Caco-2 (cell line): ENCODE measurements at regions not wholly inside any gene's neighbourhood (a gene's known extent, or its start where the extent isn't known, plus 50 kb on each side); places are given as distances from the start of the nearest gene placed in this dataset.
A peak's percentile ranks its signal among the peaks of the same experiment; 100 is the strongest.

ENCODE experiments used
- BruUV-seq: library from RNA; stranded (reverse); fragments of 400-500 nt; replicated peaks from 2 replicates; lab custom pipeline; 2021; lab: Mats Ljungman, UMichigan
- CTCF ChIA-PET: fragments of 300-600 bp; sonication (Branson Sonifier 250); formaldehyde crosslinking; loops from one replicate; lab custom pipeline; 2022; ENCODE audit warnings: antibody characterized with exemption; lab: Charles Lee
- POLR2A ChIA-PET: fragments of 300-600 bp; sonication (Branson Sonifier 250); formaldehyde crosslinking; loops from one replicate; lab custom pipeline; 2022; ENCODE audit warnings: antibody characterized with exemption; lab: Charles Lee
- DNase-seq, 2 experiments: peaks; one replicate each; pipeline versions ENCODE4 v3.0.0 to v3.0.0-alpha.2; 2020 to 2022
- H3K27me3 ChIP-seq: replicated peaks from 2 replicates; pipeline ENCODE4 v1.6.0; 2011; ENCODE audit warnings: low read length; ENCODE audit not compliant: control insufficient read depth, insufficient read depth
- H3K36me3 ChIP-seq: 2 replicates; pipeline ENCODE4 v1.5.1; 2011; ENCODE audit warnings: low read length; ENCODE audit not compliant: control insufficient read depth, insufficient read depth
- H3K4me1 ChIP-seq: fragments of 250-450 bp; sonication (Bioruptor Pico); 2 replicates; pipeline ENCODE4 v1.5.1; 2020; ENCODE audit warnings: mild to moderate bottlenecking
- H3K4me3 ChIP-seq: 2 replicates; pipeline ENCODE4 v1.5.1; 2011; ENCODE audit warnings: low read depth, mild to moderate bottlenecking, control low read depth, low read length
- H3K9me3 ChIP-seq: fragments of 250-450 bp; sonication (Bioruptor Pico); 2 replicates; pipeline ENCODE4 v1.5.1; 2020; ENCODE audit warnings: mild to moderate bottlenecking, moderate library complexity
- H3K27ac Mint-ChIP-seq: one replicate; pipeline ENCODE4 v1.8.0; 2022; ENCODE audit warnings: mixed read lengths; ENCODE audit not compliant: unreplicated experiment
- H3K27me3 Mint-ChIP-seq: one replicate; pipeline ENCODE4 v1.8.0; 2022; ENCODE audit warnings: mixed read lengths; ENCODE audit not compliant: insufficient read depth, unreplicated experiment
- H3K36me3 Mint-ChIP-seq: one replicate; pipeline ENCODE4 v1.8.0; 2022; ENCODE audit warnings: mild to moderate bottlenecking, mixed read lengths; ENCODE audit not compliant: insufficient read depth, unreplicated experiment
- H3K4me1 Mint-ChIP-seq: one replicate; pipeline ENCODE4 v1.8.0; 2022; ENCODE audit warnings: low read depth, mixed read lengths; ENCODE audit not compliant: unreplicated experiment
- H3K4me3 Mint-ChIP-seq: one replicate; pipeline ENCODE4 v1.8.0; 2022; ENCODE audit warnings: mild to moderate bottlenecking, moderate library complexity, mixed read lengths; ENCODE audit not compliant: unreplicated experiment
- H3K9me3 Mint-ChIP-seq: one replicate; pipeline ENCODE4 v1.8.0; 2022; ENCODE audit warnings: mixed read lengths; ENCODE audit not compliant: unreplicated experiment
- intact Hi-C: fragments of 100-400 bp; cut with micrococcal nuclease; formaldehyde crosslinking; loops from one replicate; pipeline ENCODE4 v1.10.0; 2022; ENCODE audit not compliant: unreplicated experiment
- TF ChIP-seq, protein P1 (sequence below), 2 experiments: fragments of 200-600 bp in 1 of 2; IDR thresholded peaks; 1 replicate in 1 of 2; 2 replicates in 1 of 2; pipeline versions ENCODE4 v1.5.1 to v1.8.0; 2011 to 2022; ENCODE audit warnings: antibody characterized with exemption in 1 of 2, control low read depth in 1 of 2, inconsistent platforms in 1 of 2, low read depth in 1 of 2, low read length in 1 of 2, mild to moderate bottlenecking in 1 of 2, moderate library complexity in 1 of 2; ENCODE audit not compliant: insufficient read depth in 1 of 2, severe bottlenecking in 1 of 2, unreplicated experiment in 1 of 2

DNA sequence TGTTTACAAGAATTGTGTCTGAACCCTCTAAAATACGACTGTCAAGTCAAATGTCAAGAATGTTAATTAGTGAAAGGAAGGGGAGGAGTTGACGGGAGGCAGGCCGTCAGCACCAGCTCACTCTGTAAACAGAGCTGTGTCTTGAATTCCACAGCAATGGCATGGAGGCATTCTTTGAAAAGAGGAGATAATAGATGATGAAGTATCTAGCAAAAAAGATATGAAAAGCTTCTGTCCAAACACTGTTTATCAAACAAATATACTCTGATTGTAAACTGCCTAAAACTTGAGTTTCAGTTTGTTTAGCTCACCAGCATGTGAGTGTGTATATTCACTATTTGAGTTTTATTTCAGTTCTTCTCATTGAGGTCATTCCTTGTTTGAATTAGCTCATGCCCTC is 94.7 kb upstream of the CDC42EP3 start:
- intact Hi-C loops = loop anchor here (1.0 kb wide), 3 partner anchors 28 to 62 kb away; no protein-coding TSS in a partner anchor
- H3K9me3 ChIP-seq = no peaks in the 10 kb centered on the region
- no peaks in the 10 kb centered on the region for H3K27me3 ChIP-seq
- Mint-ChIP-seq H3K4me1 (peaks cover 45% of the 10 kb centered on the region), H3K9me3 (peaks cover 5% of the 10 kb centered on the region), H3K4me3 (peak overlapping the region; percentile 12), H3K27me3 (no peaks in the 10 kb centered on the region), H3K27ac (peak overlapping the region; percentile 22), H3K36me3 (peaks cover 7% of the 10 kb centered on the region)
- peak; percentile 55 to 59 for DNase-seq
- no TSS peak for BruUV-seq
- TF ChIP-seq, protein P1, sequence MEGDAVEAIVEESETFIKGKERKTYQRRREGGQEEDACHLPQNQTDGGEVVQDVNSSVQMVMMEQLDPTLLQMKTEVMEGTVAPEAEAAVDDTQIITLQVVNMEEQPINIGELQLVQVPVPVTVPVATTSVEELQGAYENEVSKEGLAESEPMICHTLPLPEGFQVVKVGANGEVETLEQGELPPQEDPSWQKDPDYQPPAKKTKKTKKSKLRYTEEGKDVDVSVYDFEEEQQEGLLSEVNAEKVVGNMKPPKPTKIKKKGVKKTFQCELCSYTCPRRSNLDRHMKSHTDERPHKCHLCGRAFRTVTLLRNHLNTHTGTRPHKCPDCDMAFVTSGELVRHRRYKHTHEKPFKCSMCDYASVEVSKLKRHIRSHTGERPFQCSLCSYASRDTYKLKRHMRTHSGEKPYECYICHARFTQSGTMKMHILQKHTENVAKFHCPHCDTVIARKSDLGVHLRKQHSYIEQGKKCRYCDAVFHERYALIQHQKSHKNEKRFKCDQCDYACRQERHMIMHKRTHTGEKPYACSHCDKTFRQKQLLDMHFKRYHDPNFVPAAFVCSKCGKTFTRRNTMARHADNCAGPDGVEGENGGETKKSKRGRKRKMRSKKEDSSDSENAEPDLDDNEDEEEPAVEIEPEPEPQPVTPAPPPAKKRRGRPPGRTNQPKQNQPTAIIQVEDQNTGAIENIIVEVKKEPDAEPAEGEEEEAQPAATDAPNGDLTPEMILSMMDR (IDR thresholded peaks at IDR 0.05; ENCODE audit: insufficient read depth in 1 of 2, low read depth in 1 of 2, low read length in 1 of 2, severe bottlenecking in 1 of 2, unreplicated experiment in 1 of 2) = no peak
- CTCF ChIA-PET = interaction anchor here (0.6 to 1.2 kb wide), 4 partner anchors 66 to 351 kb away, joined by 3 to 5 read pairs (median 4); no protein-coding TSS in a partner anchor
- H3K4me3 ChIP-seq = no peak overlapping the region
- POLR2A ChIA-PET = interaction anchor here (0.9 to 1.0 kb wide), 3 partner anchors 25 to 94 kb away, joined by 3 to 4 read pairs (median 3); no protein-coding TSS in a partner anchor
- peaks cover 40% of the 10 kb centered on the region for H3K4me1 ChIP-seq
- no peaks in the 10 kb centered on the region for H3K36me3 ChIP-seq

DNA sequence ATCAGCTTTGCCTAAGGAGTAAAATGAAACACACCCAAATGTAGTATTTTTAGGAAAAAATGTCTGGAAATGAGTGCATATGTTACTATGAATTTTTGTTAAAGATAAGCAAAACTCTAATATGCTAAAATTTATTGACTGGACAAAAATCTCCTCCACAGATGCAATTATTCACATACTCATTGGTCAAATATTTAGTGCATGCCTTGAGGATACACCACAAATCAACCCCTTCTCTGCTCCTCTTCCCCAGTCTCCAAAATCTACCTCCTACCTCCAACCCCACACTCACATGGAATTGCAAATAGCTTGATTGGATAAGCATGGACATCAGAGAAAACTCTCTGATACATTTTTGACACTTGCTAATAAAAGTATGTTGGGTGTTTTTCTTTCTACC is 95.6 kb upstream of the CDC42EP3 start:
- H3K4me1 Mint-ChIP-seq = peaks cover 46% of the 10 kb centered on the region
- Histone ChIP-seq H3K4me1 (peaks cover 40% of the 10 kb centered on the region), H3K36me3 (no peaks in the 10 kb centered on the region), H3K9me3 (no peaks in the 10 kb centered on the region), H3K4me3 (no peak overlapping the region), H3K27me3 (no peaks in the 10 kb centered on the region)
- intact Hi-C loops = no loop called here
- ChIA-PET POLR2A (no interaction called here), CTCF (no interaction called here)
- peak overlapping the region; percentile 4 for H3K4me3 Mint-ChIP-seq
- H3K27ac Mint-ChIP-seq = peak overlapping the region; percentile 43
- TF ChIP-seq, protein P1 (IDR thresholded peaks at IDR 0.05; ENCODE audit: insufficient read depth in 1 of 2, low read depth in 1 of 2, low read length in 1 of 2, severe bottlenecking in 1 of 2, unreplicated experiment in 1 of 2) = no peak
- peaks cover 9% of the 10 kb centered on the region for H3K36me3 Mint-ChIP-seq
- H3K9me3 Mint-ChIP-seq = peaks cover 9% of the 10 kb centered on the region
- DNase-seq = no peak
- no peaks in the 10 kb centered on the region for H3K27me3 Mint-ChIP-seq
- no TSS peak for BruUV-seq

DNA sequence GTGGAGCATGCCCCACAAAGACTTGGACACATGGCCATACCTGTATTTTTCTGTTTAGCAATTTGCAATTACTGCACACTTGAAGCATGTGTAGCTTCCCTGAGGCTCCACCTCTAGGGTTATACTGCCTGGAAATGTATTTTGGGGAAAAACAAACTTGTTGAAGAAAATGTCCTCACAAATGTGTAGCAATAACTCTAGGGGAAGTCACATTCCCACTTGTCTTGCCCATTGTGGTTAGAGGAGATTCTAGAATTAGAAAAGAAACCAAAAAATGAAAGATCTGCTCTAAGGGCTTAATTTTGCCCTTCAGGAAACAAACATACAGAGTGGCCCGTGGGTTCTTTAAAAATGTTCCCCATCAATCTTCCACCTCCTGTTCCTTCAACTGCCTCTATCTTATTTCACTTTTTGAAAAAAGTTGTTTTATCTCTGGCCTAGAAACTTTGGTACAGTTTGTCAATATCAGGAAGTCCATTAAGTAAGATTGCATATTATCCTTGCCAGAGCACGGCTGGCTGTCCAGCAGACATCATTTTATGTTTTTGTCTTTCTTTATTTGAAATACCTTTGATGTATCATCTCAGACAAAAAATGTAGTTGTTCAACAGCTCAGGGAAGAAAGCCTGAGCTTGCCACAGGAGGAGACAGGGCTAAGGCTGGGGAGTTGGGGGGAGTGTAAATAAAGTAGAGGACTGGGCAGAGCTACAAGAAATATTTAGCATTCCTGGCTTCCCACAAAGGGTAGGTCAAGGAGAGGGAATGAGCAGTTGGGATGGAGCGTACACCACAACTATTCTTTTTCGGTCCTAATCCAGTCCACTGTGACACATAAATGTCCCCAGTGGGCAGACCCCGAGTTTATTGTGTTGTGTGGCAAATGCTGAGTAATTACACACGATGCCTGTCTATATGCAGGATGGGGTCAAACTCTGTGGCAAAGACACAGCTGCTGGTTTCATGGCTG is 96.8 kb upstream of the CDC42EP3 start:
- H3K36me3 Mint-ChIP-seq = peaks cover 4% of the 10 kb centered on the region
- no peaks in the 10 kb centered on the region for H3K27me3 Mint-ChIP-seq
- POLR2A ChIA-PET = no interaction called here
- intact Hi-C loops = loop anchor here (1.0 kb wide), 1 partner anchor 11 kb away; no protein-coding TSS in a partner anchor
- peak overlapping the region; percentile 43 for H3K27ac Mint-ChIP-seq
- peak overlapping the region; percentile 15 for H3K4me3 Mint-ChIP-seq
- H3K4me3 ChIP-seq = no peak overlapping the region
- peaks cover 41% of the 10 kb centered on the region for H3K4me1 Mint-ChIP-seq
- H3K27me3 ChIP-seq = no peaks in the 10 kb centered on the region
- H3K9me3 ChIP-seq = no peaks in the 10 kb centered on the region
- TSS peak; percentile 85 for BruUV-seq
- CTCF ChIA-PET = no interaction called here
- DNase-seq = peak; percentile 60 to 70
- H3K4me1 ChIP-seq = peaks cover 40% of the 10 kb centered on the region
- TF ChIP-seq, protein P1 (IDR thresholded peaks at IDR 0.05; ENCODE audit: insufficient read depth in 1 of 2, low read depth in 1 of 2, low read length in 1 of 2, severe bottlenecking in 1 of 2, unreplicated experiment in 1 of 2) = no peak
- peaks cover 9% of the 10 kb centered on the region for H3K9me3 Mint-ChIP-seq
- no peaks in the 10 kb centered on the region for H3K36me3 ChIP-seq
